CD14-positive monocyte (primary cell): ENCODE measurements at regions not wholly inside any gene's neighbourhood (a gene's known extent, or its start where the extent isn't known, plus 50 kb on each side); places are given as distances from the start of the nearest gene placed in this dataset.

Experiments used
- DNase-seq, 3 donors: peaks; one replicate each; pipeline ENCODE4 v3.0.0-alpha.2; 2011 to 2022
- H2AFZ ChIP-seq: 2 replicates; pipeline ENCODE4 v1.6.0; 2012; ENCODE audit warnings: mild to moderate bottlenecking, low read depth, low read length, inconsistent platforms; ENCODE audit not compliant: insufficient read depth, poor library complexity, severe bottlenecking
- H3K27ac ChIP-seq, 2 donors: 1 replicate in 1 of 2; 2 replicates in 1 of 2; pipeline ENCODE4 v1.5.1; 2012 to 2013; ENCODE audit warnings: low read length in 2 of 2, control low read depth in 1 of 2, inconsistent platforms in 1 of 2, low read depth in 1 of 2, mild to moderate bottlenecking in 1 of 2
- H3K27me3 ChIP-seq, 2 donors: one replicate each; pipeline versions ENCODE4 v1.6.0 to v1.6.1; 2011 to 2013; ENCODE audit warnings: low read length in 2 of 2; ENCODE audit not compliant: control insufficient read depth in 2 of 2, insufficient read depth in 2 of 2
- H3K36me3 ChIP-seq, 2 donors: replicated peaks in 1 of 2; 1 replicate in 1 of 2; 2 replicates in 1 of 2; pipeline versions ENCODE4 v1.5.1 to v1.6.1; 2012 to 2013; ENCODE audit warnings: low read length in 2 of 2, control low read depth in 1 of 2, inconsistent platforms in 1 of 2, mild to moderate bottlenecking in 1 of 2; ENCODE audit not compliant: insufficient read depth in 2 of 2, control insufficient read depth in 1 of 2
- H3K4me1 ChIP-seq, 2 donors: 1 replicate in 1 of 2; 2 replicates in 1 of 2; pipeline versions ENCODE4 v1.5.1 to v1.6.1; 2012 to 2013; ENCODE audit warnings: low read length in 2 of 2, control low read depth in 1 of 2, inconsistent platforms in 1 of 2, mild to moderate bottlenecking in 1 of 2, moderate library complexity in 1 of 2; ENCODE audit not compliant: insufficient read depth in 2 of 2, control insufficient read depth in 1 of 2
- H3K4me2 ChIP-seq: replicated peaks from 2 replicates; pipeline ENCODE3; 2012; ENCODE audit warnings: low read length, moderate library complexity, mild to moderate bottlenecking; ENCODE audit not compliant: poor library complexity, severe bottlenecking; ENCODE audit errors: extremely low read depth
- H3K4me3 ChIP-seq, 3 experiments: fragments of 200-600 bp in 1 of 3; sonication (generic) in 1 of 3; replicated peaks in 1 of 3; 1 replicate in 2 of 3; 2 replicates in 1 of 3; pipeline ENCODE4 v1.5.1; 2011 to 2013; ENCODE audit warnings: low read length in 3 of 3, mild to moderate bottlenecking in 3 of 3, control low read depth in 2 of 3, low read depth in 2 of 3, inconsistent platforms in 1 of 3, moderate library complexity in 1 of 3
- H3K79me2 ChIP-seq: 2 replicates; pipeline ENCODE4 v1.6.0; 2012; ENCODE audit warnings: mild to moderate bottlenecking, control low read depth, inconsistent platforms, low read length, moderate library complexity; ENCODE audit not compliant: insufficient read depth
- H3K9ac ChIP-seq: 2 replicates; pipeline ENCODE4 v1.6.0; 2017; ENCODE audit warnings: low read length, mild to moderate bottlenecking; ENCODE audit not compliant: insufficient read depth, poor library complexity, severe bottlenecking
- H3K9me3 ChIP-seq, 2 donors: replicated peaks in 1 of 2; 1 replicate in 1 of 2; 2 replicates in 1 of 2; pipeline versions ENCODE4 v1.5.1 to v1.6.1; 2012 to 2013; ENCODE audit warnings: low read length in 2 of 2, control low read depth in 1 of 2; ENCODE audit not compliant: control insufficient read depth in 1 of 2, insufficient read depth in 1 of 2
- H4K20me1 ChIP-seq: 2 replicates; pipeline ENCODE4 v1.6.0; 2012; ENCODE audit warnings: mild to moderate bottlenecking, low read length, control low read depth, moderate library complexity; ENCODE audit not compliant: insufficient read depth
- H3K27ac Mint-ChIP-seq, 7 donors: one replicate each; pipeline ENCODE4 v1.8.0; 2020; ENCODE audit warnings: mild to moderate bottlenecking in 7 of 7, mixed read lengths in 7 of 7, moderate library complexity in 6 of 7, inconsistent platforms in 2 of 7
- H3K27me3 Mint-ChIP-seq, 3 donors: one replicate each; pipeline ENCODE4 v1.8.0; 2021 to 2022; ENCODE audit warnings: low read depth in 3 of 3, mild to moderate bottlenecking in 3 of 3, mixed read lengths in 3 of 3, moderate library complexity in 3 of 3, inconsistent platforms in 1 of 3
- H3K36me3 Mint-ChIP-seq, 2 donors: one replicate each; pipeline ENCODE4 v1.8.0; 2020; ENCODE audit warnings: mixed read lengths in 2 of 2, inconsistent platforms in 1 of 2, mild to moderate bottlenecking in 1 of 2
- H3K4me1 Mint-ChIP-seq: one replicate; pipeline ENCODE4 v1.8.0; 2020; ENCODE audit warnings: mild to moderate bottlenecking, mixed read lengths
- H3K4me3 Mint-ChIP-seq, 2 donors: one replicate each; pipeline ENCODE4 v1.8.0; 2020; ENCODE audit warnings: mild to moderate bottlenecking in 2 of 2, mixed read lengths in 2 of 2, moderate library complexity in 1 of 2
- H3K9me3 Mint-ChIP-seq, 7 donors: one replicate each; pipeline ENCODE4 v1.8.0; 2020 to 2022; ENCODE audit warnings: mixed read lengths in 7 of 7, mild to moderate bottlenecking in 6 of 7, moderate library complexity in 6 of 7, inconsistent platforms in 2 of 7
- WGBS: methylation state at CpG from one replicate; pipeline ENCODE4 v1.1.5; 2013; ENCODE audit warnings: missing lambda C conversion rate; ENCODE audit not compliant: insufficient coverage; 5-methylcytosine and 5-hydroxymethylcytosine counted together
- intact Hi-C, 2 donors: fragments of 100-400 bp; cut with micrococcal nuclease; formaldehyde crosslinking; loops; one replicate each; pipeline versions ENCODE4 v1.15.0 to v1.15.1; 2023
- TF ChIP-seq, protein P1 (sequence below): fragments of 200-600 bp; IDR thresholded peaks from one replicate; pipeline ENCODE4 v1.8.0; 2022; ENCODE audit warnings: antibody characterized with exemption, mild to moderate bottlenecking

GRCh38 chr9:13809401-13809800 is 504.5 kb downstream of the NFIB start:
- no CpG with 5 or more reads among the region's 1 CpG for WGBS
- intact Hi-C loops: no loop called here
- Histone ChIP-seq H3K27me3 (no peaks in the 10 kb centered on the region), H3K4me3 (no peak overlapping the region), H4K20me1 (no peaks in the 10 kb centered on the region), H3K79me2 (no peaks in the 10 kb centered on the region), H3K4me2 (no peak overlapping the region), H3K9ac (no peak overlapping the region), H2AFZ (no peak overlapping the region), H3K36me3 (no peaks in the 10 kb centered on the region), H3K9me3 (no peaks in the 10 kb centered on the region), H3K4me1 (no peaks in the 10 kb centered on the region), H3K27ac (no peak overlapping the region)
- Mint-ChIP-seq H3K27me3 (no peaks in the 10 kb centered on the region), H3K4me3 (no peak overlapping the region), H3K9me3 (peaks cover 0 to 13% (median 3%) of the 10 kb centered on the region in 7 donors), H3K36me3 (no peaks in the 10 kb centered on the region), H3K27ac (no peak overlapping the region), H3K4me1 (no peaks in the 10 kb centered on the region)
- no peak for DNase-seq
- TF ChIP-seq, protein P1, sequence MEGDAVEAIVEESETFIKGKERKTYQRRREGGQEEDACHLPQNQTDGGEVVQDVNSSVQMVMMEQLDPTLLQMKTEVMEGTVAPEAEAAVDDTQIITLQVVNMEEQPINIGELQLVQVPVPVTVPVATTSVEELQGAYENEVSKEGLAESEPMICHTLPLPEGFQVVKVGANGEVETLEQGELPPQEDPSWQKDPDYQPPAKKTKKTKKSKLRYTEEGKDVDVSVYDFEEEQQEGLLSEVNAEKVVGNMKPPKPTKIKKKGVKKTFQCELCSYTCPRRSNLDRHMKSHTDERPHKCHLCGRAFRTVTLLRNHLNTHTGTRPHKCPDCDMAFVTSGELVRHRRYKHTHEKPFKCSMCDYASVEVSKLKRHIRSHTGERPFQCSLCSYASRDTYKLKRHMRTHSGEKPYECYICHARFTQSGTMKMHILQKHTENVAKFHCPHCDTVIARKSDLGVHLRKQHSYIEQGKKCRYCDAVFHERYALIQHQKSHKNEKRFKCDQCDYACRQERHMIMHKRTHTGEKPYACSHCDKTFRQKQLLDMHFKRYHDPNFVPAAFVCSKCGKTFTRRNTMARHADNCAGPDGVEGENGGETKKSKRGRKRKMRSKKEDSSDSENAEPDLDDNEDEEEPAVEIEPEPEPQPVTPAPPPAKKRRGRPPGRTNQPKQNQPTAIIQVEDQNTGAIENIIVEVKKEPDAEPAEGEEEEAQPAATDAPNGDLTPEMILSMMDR: no peak

- TF ChIP-seq, protein P1: no peak
These were observed 506.8 kb downstream of the NFIB start for GRCh38 chr9:13807118-13807517.

More at GRCh38 chr9:13807118-13807517, 506.8 kb downstream of the NFIB start:
- H3K27ac ChIP-seq: no peak overlapping the region
- H3K27me3 ChIP-seq: no peaks in the 10 kb centered on the region
- no peaks in the 10 kb centered on the region for H3K27me3 Mint-ChIP-seq
- no peaks in the 10 kb centered on the region for H3K36me3 ChIP-seq
- no peak overlapping the region for H3K27ac Mint-ChIP-seq
- no peaks in the 10 kb centered on the region for H3K36me3 Mint-ChIP-seq
- no peak overlapping the region for H3K4me3 ChIP-seq
- H3K9me3 Mint-ChIP-seq: peaks cover 0 to 11% (median 2%) of the 10 kb centered on the region in 7 donors
- no peaks in the 10 kb centered on the region for H3K4me1 Mint-ChIP-seq
- no peaks in the 10 kb centered on the region for H3K4me1 ChIP-seq
- 96% methylated on average over 2 of the region's 4 CpGs for WGBS
- no peaks in the 10 kb centered on the region for H4K20me1 ChIP-seq
- H2AFZ ChIP-seq: no peak overlapping the region
- intact Hi-C loops: no loop called here
- H3K79me2 ChIP-seq: no peaks in the 10 kb centered on the region
- H3K4me3 Mint-ChIP-seq: no peak overlapping the region
- no peak overlapping the region for H3K4me2 ChIP-seq
- no peaks in the 10 kb centered on the region for H3K9me3 ChIP-seq
- no peak overlapping the region for H3K9ac ChIP-seq
- DNase-seq: no peak
